ENCODE measurements at regions not wholly inside any gene's neighbourhood (a gene's known extent, or its start where the extent isn't known, plus 50 kb on each side); places are given as distances from the start of the nearest gene placed in this dataset.
"Not testable (repeated sequence)": the region's sequence is repeated elsewhere in the genome, so short reads cannot be mapped to it uniquely, and the experiment has no call there.

- DNase-seq (ENCODE audit: low spot score), result no peak
Observed at GRCh38 chr13:67932991-67933390, 702.9 kb upstream of the PCDH9 start.

- DNase-seq (ENCODE audit: low spot score), result no peak
Observed at GRCh38 chr13:67917291-67917987, 687.3 kb upstream of the PCDH9 start.

GRCh38 chr13:67916650-67917049 lies 686.5 kb upstream of the PCDH9 start:
- DNase-seq (ENCODE audit: low spot score), result no peak

GRCh38 chr13:67914535-67914934 lies 684.4 kb upstream of the PCDH9 start:
- DNase-seq (ENCODE audit: low spot score), result no peak

- not testable (repeated sequence) for DNase-seq (ENCODE audit: low spot score)
Observed at GRCh38 chr13:67902960-67903359, 672.8 kb upstream of the PCDH9 start.

GRCh38 chr13:67880916-67881315 lies 650.8 kb upstream of the PCDH9 start:
- DNase-seq (ENCODE audit: low spot score), result no peak

- DNase-seq (ENCODE audit: low spot score), result no peak
Observed at GRCh38 chr13:67878376-67878775, 648.2 kb upstream of the PCDH9 start.

- no peak for DNase-seq (ENCODE audit: low spot score)
Observed at GRCh38 chr13:67877031-67877430, 646.9 kb upstream of the PCDH9 start.

- DNase-seq (ENCODE audit: low spot score), result no peak
Observed at GRCh38 chr13:67867206-67867605, 637.1 kb upstream of the PCDH9 start.

- DNase-seq (ENCODE audit: low spot score), result no peak
Observed at GRCh38 chr13:67860315-67860714, 630.2 kb upstream of the PCDH9 start.

- no peak for DNase-seq (ENCODE audit: low spot score)
Observed at GRCh38 chr13:67859904-67860303, 629.8 kb upstream of the PCDH9 start.

GRCh38 chr13:67857581-67858310 lies 627.6 kb upstream of the PCDH9 start:
- no peak for DNase-seq (ENCODE audit: low spot score)

- DNase-seq (ENCODE audit: low spot score), result no peak
Observed at GRCh38 chr13:67856955-67857354, 626.8 kb upstream of the PCDH9 start.

GRCh38 chr13:67855741-67856238 lies 625.7 kb upstream of the PCDH9 start:
- no peak for DNase-seq (ENCODE audit: low spot score)

GRCh38 chr13:67854990-67855389 lies 624.9 kb upstream of the PCDH9 start:
- no peak for DNase-seq (ENCODE audit: low spot score)

GRCh38 chr13:67844574-67844973 lies 614.4 kb upstream of the PCDH9 start:
- DNase-seq (ENCODE audit: low spot score), result no peak

- no peak for DNase-seq (ENCODE audit: low spot score)
Observed at GRCh38 chr13:67841071-67841470, 610.9 kb upstream of the PCDH9 start.

GRCh38 chr13:67833564-67833963 lies 603.4 kb upstream of the PCDH9 start:
- DNase-seq (ENCODE audit: low spot score), result no peak

GRCh38 chr13:67829641-67830040 lies 599.5 kb upstream of the PCDH9 start:
- DNase-seq (ENCODE audit: low spot score), result no peak

- no peak for DNase-seq (ENCODE audit: low spot score)
Observed at GRCh38 chr13:67827992-67828391, 597.9 kb upstream of the PCDH9 start.

- DNase-seq (ENCODE audit: low spot score), result no peak
Observed at GRCh38 chr13:67821606-67822005, 591.5 kb upstream of the PCDH9 start.

- no peak for DNase-seq (ENCODE audit: low spot score)
Observed at GRCh38 chr13:67806796-67807195, 576.7 kb upstream of the PCDH9 start.

GRCh38 chr13:67803118-67803517 lies 573.0 kb upstream of the PCDH9 start:
- no peak for DNase-seq (ENCODE audit: low spot score)
